Ureter (tissue), 1 donor: ENCODE measurements at regions not wholly inside any gene's neighbourhood (a gene's known extent, or its start where the extent isn't known, plus 50 kb on each side); places are given as distances from the start of the nearest gene placed in this dataset.
"Not testable (repeated sequence)": the region's sequence is repeated elsewhere in the genome, so short reads cannot be mapped to it uniquely, and the experiment has no call there.

Experiments
- DNase-seq: peaks from one replicate; pipeline ENCODE4 v3.0.0-alpha.2; 2020; ENCODE audit warnings: low spot score
- donor health status: DM: yes; HTN: yes; CAD: no.

DNA sequence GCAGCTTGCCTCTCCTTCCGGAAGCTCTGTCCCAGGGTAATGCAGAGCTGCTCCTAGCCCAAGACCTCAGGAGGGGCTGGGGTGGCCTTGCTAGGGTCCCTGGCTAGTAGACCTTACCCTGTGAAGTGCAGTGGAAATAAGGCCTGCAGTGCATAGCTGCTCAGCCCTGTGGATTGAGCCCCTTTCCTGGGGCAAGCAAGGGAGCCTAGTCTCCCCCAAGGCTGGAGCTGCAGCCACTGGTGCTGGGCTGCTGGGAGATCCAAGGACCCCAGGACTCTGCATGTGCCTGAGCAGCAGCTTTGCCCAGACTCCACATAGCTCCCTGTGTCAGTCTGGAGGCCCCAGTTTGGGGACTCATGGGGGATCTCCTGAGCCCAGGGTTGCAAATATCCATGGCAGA, 57.9 kb downstream of the FANCF start:
- no peak for DNase-seq

DNA sequence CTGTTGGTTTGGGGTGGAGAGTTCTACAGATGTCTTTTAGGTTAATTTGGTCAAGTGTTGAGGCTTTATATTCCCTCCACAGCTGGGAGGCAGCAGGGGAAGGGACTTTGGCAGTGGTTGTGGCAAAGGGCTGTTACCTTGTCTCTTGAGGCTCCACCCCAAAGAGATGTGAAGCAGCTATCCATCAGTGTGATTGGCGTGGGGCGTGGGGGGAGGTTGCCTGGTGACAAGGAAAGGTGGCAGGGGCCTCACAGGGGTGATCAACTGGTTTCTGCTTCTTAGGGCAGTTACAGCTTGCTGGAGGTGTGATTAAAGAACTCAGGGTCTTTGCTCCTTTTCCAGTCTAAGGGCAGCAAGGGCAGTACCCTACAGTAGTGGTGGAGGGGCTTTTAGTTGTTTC, 59.3 kb downstream of the FANCF start:
- DNase-seq: no peak

GRCh38 chr11:22561283-22561682, 64.3 kb downstream of the FANCF start:
- DNase-seq: no peak

DNA sequence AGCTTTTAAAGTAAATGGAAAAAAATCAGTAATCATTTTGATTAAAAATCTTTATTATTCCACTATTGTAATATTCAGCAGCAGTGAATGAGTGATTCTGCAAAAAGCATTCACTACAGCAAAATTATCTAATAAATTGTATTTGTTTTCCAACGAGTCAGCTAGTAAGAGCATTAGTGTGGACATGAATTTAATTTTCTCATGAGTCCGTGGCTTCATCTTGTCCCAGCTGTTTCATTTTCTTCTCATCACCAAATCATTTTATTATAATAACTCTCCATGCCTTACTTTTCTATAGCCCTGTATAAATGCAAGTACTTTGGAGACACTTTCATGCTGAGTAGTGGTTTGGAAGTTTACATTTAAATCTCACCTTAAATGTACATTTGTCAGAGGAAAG, 66.2 kb downstream of the FANCF start:
- no peak for DNase-seq

GRCh38 chr11:22558664-22559063, 67.0 kb downstream of the FANCF start:
- no peak for DNase-seq

DNA sequence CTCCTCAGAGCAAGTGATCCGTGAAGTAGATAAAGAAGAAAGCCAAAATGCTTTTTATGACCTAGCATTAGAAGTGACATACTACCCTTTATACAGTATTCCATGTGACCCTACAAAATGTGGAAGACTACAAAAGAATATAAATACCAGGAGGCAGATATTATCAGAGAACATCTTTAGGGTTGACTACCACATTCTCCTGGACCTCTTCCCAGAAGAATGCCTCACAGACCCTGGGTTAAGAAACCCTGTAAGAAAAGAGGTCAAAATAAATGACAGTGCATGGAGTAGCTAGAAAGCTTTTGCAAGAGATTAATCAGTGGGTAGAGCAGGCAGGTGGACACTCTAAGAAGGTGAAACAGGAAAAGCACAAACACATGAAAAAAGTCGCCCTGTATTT, 69.2 kb downstream of the FANCF start:
- DNase-seq: no peak

- no peak for DNase-seq
Observed at GRCh38 chr11:22555881-22556280, 69.7 kb downstream of the FANCF start.

GRCh38 chr11:22554221-22554620, 71.4 kb downstream of the FANCF start:
- no peak for DNase-seq

DNA sequence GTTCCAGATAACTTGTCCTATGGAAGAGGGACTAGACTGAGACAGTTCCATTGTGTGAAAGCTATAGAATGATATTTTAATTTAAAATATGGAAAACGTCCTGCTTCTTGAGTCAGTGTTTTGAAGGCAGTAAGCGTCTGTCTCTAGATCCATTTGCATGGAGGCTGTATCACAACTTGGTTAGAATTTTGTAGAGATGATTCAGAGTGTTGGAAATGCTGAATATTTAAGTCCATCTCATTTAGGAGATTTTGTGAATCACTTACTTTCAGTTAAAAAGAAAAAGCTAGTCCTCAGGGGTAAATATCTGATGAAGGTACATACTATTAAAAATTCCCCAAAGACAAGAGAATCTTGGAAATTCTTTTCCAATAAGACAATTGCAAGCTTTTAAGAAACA, 72.7 kb downstream of the FANCF start:
- DNase-seq: no peak

DNA sequence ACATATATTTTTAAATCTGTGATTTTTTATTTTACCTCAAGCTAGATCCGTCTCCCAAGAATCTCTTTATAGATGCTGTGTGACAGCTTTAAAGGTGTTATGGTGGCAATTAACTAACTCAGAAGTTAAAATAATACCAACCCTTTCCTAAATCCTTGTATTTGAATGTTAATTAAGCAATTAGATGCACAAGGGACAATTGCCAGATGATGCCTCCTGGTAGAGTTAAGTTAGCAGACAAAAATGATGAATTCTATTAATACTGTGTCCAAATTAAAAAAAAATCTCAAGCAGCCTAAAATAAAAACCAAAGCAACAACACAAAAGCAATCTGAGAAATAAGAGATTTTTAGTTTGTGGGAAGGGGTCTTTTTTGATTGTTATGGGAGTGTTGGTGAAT, 78.9 kb downstream of the FANCF start:
- no peak for DNase-seq

- DNase-seq: no peak
Observed at GRCh38 chr11:22543261-22543660, 82.4 kb downstream of the FANCF start.

DNA sequence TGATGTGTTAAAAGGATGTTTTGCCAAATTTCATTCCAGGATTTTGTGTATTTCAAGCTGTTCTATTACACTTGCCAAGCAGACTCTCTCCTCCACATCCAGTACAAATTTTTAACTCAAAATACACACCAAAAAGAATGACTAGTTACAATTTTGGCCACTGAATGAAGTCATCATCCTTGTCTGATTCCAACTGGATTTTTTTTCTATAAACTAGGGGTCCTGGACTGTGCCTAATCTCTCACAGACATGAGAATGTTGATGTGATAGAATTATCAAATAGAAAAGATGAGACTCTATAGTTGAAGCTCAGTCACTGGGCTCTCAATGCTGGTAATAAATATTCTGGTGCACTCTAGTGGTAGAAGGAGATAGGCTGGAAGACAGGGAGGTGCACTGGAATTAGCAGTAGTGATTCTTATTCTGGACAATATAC, 85.8 kb downstream of the FANCF start:
- DNase-seq: no peak

- DNase-seq: no peak
Observed at GRCh38 chr11:22536071-22536470, 89.6 kb downstream of the FANCF start.

- not testable (repeated sequence) for DNase-seq
Observed at GRCh38 chr11:22528612-22529429, 96.8 kb downstream of the FANCF start.

DNA sequence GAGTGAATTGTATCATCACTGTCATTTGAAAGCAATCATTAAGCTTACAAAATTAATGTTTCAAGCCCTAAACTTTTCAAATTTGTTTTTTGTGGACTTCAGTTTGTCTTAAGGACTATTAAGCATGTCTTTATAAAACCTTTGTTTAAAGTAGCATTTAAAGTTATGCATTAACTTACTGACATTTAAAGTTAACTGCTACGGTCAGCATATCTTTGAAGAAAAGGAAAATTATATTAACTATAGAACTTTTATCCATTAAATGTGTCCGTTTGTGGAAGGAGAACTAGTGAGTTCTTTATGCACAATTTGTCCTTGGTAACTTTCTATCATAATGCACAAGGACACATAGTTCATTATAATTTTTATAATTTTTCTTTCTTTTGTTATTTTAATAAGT, 103.4 kb downstream of the FANCF start:
- no peak for DNase-seq

DNA sequence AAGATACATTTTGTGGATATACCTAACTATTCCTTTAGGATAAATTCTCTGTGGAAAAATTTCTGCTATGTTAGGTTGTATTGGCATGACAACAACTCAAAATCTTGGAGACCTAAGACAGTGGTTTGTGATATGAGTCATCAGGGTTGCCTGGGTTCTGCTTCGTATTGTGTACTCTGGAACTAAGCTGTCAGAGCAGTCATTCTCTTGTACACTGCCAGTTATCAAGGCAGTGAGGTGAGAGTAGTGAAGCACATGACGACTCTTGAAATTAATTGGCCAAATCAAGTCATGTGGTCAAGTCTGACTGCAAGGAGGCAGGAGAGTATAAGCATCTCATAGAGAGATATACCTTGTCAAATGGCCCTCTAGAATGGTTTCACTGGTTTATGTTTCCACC, 104.4 kb downstream of the FANCF start:
- DNase-seq: no peak

DNA sequence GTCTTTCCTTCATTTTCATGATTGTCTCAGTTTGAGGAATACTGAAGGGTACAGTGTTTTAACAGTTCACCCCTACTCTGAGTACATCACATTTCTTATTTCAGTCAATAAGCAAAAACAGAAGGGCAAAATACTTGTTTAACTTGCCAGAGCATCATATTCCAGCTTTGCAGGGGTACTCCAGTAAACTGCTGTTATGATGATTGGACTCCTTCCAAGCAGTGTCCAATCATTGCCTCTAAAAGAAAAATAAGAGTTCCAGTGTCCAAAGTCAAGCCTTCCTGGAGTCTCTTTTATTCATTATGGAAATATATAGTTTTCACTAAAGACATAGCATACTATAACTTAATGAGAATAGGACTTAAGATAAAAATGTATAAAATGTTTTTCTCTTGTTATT, 105.1 kb downstream of the FANCF start:
- no peak for DNase-seq

- not testable (repeated sequence) for DNase-seq
Observed at GRCh38 chr11:22518344-22518743, 107.3 kb downstream of the FANCF start.

GRCh38 chr11:22516111-22516510, 109.5 kb downstream of the FANCF start:
- no peak for DNase-seq

- no peak for DNase-seq
Observed at GRCh38 chr11:22512457-22512856, 113.2 kb downstream of the FANCF start.

- no peak for DNase-seq
Observed at GRCh38 chr11:22510741-22511140, 114.9 kb downstream of the FANCF start.

- no peak for DNase-seq
Observed at GRCh38 chr11:22510010-22510409, 115.6 kb downstream of the FANCF start.

GRCh38 chr11:22508665-22509064, 117.0 kb downstream of the FANCF start:
- no peak for DNase-seq

GRCh38 chr11:22497474-22497873, 128.1 kb downstream of the FANCF start:
- no peak for DNase-seq
